CD4-positive, alpha-beta T cell (primary cell): ENCODE measurements at regions not wholly inside any gene's neighbourhood (a gene's known extent, or its start where the extent isn't known, plus 50 kb on each side); places are given as distances from the start of the nearest gene placed in this dataset.

Experiments used
- ATAC-seq: fragments of 200-7000 bp; cut with Tn5 transposase; one replicate; pipeline ENCODE4 v1.10.0; 2022; ENCODE audit warnings: mild to moderate bottlenecking; ENCODE audit not compliant: poor library complexity
- CTCF ChIA-PET: fragments of 350-600 bp; sonication (Branson Sonifier 250); formaldehyde crosslinking; loops from one replicate; lab custom pipeline; 2021; ENCODE audit warnings: antibody characterized with exemption, inconsistent platforms; lab: Charles Lee
- POLR2A ChIA-PET: fragments of 350-600 bp; sonication (Branson Sonifier 250); formaldehyde crosslinking; loops from one replicate; lab custom pipeline; 2021; ENCODE audit warnings: antibody characterized with exemption, inconsistent platforms; lab: Charles Lee
- DNase-seq, 14 experiments: peaks; one replicate each; pipeline ENCODE4 v3.0.0-alpha.2; 2013 to 2020; ENCODE audit warnings: mixed read lengths in 2 of 14
- H3K27ac ChIP-seq, 2 donors: one replicate each; pipeline versions ENCODE4 v1.5.1 to v1.7.0; 2013; ENCODE audit warnings: low read length in 2 of 2, low read depth in 1 of 2, mild to moderate bottlenecking in 1 of 2
- H3K27me3 ChIP-seq, 2 experiments: 1 replicate in 1 of 2; 2 replicates in 1 of 2; pipeline versions ENCODE4 v1.6.1 to v1.7.0; 2013; ENCODE audit warnings: low read length in 2 of 2, control low read depth in 1 of 2, mild to moderate bottlenecking in 1 of 2, moderate library complexity in 1 of 2; ENCODE audit not compliant: insufficient read depth in 2 of 2, control insufficient read depth in 1 of 2
- H3K36me3 ChIP-seq: one replicate; pipeline ENCODE4 v1.6.1; 2013; ENCODE audit warnings: low read length, control low read depth; ENCODE audit not compliant: insufficient read depth
- H3K4me1 ChIP-seq: one replicate; pipeline ENCODE4 v1.6.1; 2013; ENCODE audit warnings: low read length, control low read depth; ENCODE audit not compliant: insufficient read depth
- H3K4me3 ChIP-seq: one replicate; pipeline ENCODE4 v1.5.1; 2013; ENCODE audit warnings: mild to moderate bottlenecking, low read length, moderate library complexity
- H3K9me3 ChIP-seq, 2 experiments: 1 replicate in 1 of 2; 2 replicates in 1 of 2; pipeline versions ENCODE4 v1.6.1 to v1.7.0; 2013; ENCODE audit warnings: low read length in 2 of 2, mild to moderate bottlenecking in 2 of 2, control low read depth in 1 of 2, moderate library complexity in 1 of 2; ENCODE audit not compliant: control insufficient read depth in 1 of 2, insufficient read depth in 1 of 2
- H3K27ac Mint-ChIP-seq: one replicate; pipeline ENCODE4 v1.8.0; 2020; ENCODE audit warnings: mixed read lengths
- H3K27me3 Mint-ChIP-seq: one replicate; pipeline ENCODE4 v1.8.0; 2021; ENCODE audit warnings: mixed read lengths
- H3K36me3 Mint-ChIP-seq: one replicate; pipeline ENCODE4 v1.8.0; 2021; ENCODE audit warnings: low read depth, mixed read lengths
- H3K4me1 Mint-ChIP-seq: one replicate; pipeline ENCODE4 v1.8.0; 2021; ENCODE audit warnings: low read depth, mixed read lengths
- H3K4me3 Mint-ChIP-seq: one replicate; pipeline ENCODE4 v1.8.0; 2020; ENCODE audit warnings: mild to moderate bottlenecking, mixed read lengths
- H3K9me3 Mint-ChIP-seq: one replicate; pipeline ENCODE4 v1.8.0; 2020; ENCODE audit warnings: mixed read lengths
- intact Hi-C, 2 experiments: fragments of 100-400 bp; cut with DNase I in 1 of 2; cut with micrococcal nuclease in 1 of 2; formaldehyde crosslinking; loops; one replicate each; pipeline versions ENCODE4 v1.15.1 to v1.9.0; 2023 to 2025; cut with DNase I, micrococcal nuclease
- TF ChIP-seq, protein P1 (sequence below): fragments of 200-600 bp; IDR thresholded peaks from one replicate; pipeline ENCODE4 v1.8.0; 2022; ENCODE audit warnings: antibody characterized with exemption, mild to moderate bottlenecking

DNA sequence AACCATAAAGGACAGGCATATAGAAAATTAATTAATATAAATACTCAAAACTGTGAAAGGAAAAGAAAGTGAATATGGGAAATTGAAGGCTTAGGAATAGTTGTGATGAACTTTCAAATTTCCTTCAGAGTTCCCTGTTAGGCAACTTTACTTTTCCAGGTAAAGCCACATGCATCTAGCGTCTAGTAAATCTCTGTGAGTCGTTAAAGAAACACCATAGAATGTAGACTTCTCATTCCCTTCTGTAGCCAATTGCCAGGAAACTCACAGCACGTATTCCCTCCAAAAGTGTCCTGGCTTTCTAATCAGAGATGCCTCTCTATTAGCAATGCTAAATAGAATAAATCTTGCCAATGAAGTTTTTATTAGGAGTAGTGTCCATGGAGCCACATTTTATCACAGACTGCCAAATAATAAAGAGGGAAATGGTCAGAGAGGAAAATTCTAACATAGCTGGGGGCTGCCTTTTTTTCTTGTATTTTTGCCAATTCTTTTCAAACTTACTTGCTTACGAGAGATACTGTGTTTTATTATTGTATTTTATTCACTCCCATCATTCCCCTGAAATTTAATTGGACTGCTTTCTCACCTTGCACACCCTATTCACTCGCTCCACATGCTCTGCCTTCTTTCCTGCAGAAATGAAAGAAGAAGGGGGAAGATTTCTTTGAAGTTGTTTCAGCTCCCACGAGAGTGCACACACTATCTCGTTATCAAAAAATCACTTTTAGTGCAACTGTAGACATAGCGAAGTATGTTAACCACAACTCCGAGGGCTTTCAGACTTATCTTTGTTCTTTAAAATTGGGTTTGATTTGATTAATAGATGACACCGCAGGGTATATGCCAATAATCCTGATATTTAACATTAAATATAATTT is 439.0 kb downstream of the CSNK1G3 start:
- intact Hi-C loops = no loop called here
- TF ChIP-seq, protein P1, sequence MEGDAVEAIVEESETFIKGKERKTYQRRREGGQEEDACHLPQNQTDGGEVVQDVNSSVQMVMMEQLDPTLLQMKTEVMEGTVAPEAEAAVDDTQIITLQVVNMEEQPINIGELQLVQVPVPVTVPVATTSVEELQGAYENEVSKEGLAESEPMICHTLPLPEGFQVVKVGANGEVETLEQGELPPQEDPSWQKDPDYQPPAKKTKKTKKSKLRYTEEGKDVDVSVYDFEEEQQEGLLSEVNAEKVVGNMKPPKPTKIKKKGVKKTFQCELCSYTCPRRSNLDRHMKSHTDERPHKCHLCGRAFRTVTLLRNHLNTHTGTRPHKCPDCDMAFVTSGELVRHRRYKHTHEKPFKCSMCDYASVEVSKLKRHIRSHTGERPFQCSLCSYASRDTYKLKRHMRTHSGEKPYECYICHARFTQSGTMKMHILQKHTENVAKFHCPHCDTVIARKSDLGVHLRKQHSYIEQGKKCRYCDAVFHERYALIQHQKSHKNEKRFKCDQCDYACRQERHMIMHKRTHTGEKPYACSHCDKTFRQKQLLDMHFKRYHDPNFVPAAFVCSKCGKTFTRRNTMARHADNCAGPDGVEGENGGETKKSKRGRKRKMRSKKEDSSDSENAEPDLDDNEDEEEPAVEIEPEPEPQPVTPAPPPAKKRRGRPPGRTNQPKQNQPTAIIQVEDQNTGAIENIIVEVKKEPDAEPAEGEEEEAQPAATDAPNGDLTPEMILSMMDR = no peak

DNA sequence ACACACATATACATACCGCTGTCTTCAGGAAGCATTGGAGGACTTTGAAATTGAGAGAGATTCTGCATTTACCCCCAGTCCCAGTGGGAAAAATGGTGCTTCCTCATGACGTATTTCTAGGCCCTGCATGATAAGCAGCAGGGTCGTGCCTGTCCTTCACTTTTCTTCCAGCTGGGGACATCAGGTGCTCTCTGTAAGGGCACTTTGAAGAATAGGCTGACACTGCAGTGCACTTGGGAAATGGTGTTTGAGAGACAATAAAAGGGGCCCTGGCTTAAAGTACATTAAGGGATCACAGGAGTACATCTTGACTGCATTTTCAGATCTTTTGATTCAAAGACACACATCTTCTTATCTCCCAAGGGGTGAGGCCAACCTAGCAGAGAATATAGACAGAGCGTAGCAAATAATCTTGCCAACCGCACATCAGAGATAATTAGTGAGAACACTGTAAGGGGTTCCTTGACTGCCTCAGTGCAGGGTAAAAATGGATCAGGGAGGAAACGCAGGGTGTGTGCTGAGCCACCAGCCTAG is 437.9 kb downstream of the CSNK1G3 start:
- H3K27me3 Mint-ChIP-seq = no peaks in the 10 kb centered on the region
- ChIA-PET CTCF (no interaction called here), POLR2A (no interaction called here)
- intact Hi-C loops = no loop called here
- DNase-seq (no peak), ATAC-seq (no peak)
- H3K9me3 Mint-ChIP-seq = peaks cover 2% of the 10 kb centered on the region
- TF ChIP-seq, protein P1 = no peak
- Histone ChIP-seq H3K27ac (no peak overlapping the region), H3K4me3 (no peak overlapping the region), H3K27me3 (no peaks in the 10 kb centered on the region), H3K4me1 (no peaks in the 10 kb centered on the region), H3K36me3 (no peaks in the 10 kb centered on the region), H3K9me3 (peaks cover 0 to 12% of the 10 kb centered on the region in 2 experiments)
- H3K4me1 Mint-ChIP-seq = no peaks in the 10 kb centered on the region
- no peak overlapping the region for H3K4me3 Mint-ChIP-seq
- H3K36me3 Mint-ChIP-seq = no peaks in the 10 kb centered on the region
- no peak overlapping the region for H3K27ac Mint-ChIP-seq

More for the DNA sequence above, 439.0 kb downstream of the CSNK1G3 start:
- ATAC-seq (no peak), DNase-seq (no peak)
- no peak overlapping the region for H3K4me3 ChIP-seq
- H3K9me3 ChIP-seq = peaks cover 0 to 12% of the 10 kb centered on the region in 2 experiments
- Mint-ChIP-seq H3K27ac (no peak overlapping the region), H3K9me3 (no peaks in the 10 kb centered on the region), H3K4me1 (no peaks in the 10 kb centered on the region), H3K4me3 (no peak overlapping the region), H3K36me3 (no peaks in the 10 kb centered on the region), H3K27me3 (no peaks in the 10 kb centered on the region)
- no peaks in the 10 kb centered on the region for H3K4me1 ChIP-seq
- ChIA-PET POLR2A (no interaction called here), CTCF (no interaction called here)
- no peak overlapping the region for H3K27ac ChIP-seq
- no peaks in the 10 kb centered on the region for H3K36me3 ChIP-seq
- H3K27me3 ChIP-seq = no peaks in the 10 kb centered on the region

DNA sequence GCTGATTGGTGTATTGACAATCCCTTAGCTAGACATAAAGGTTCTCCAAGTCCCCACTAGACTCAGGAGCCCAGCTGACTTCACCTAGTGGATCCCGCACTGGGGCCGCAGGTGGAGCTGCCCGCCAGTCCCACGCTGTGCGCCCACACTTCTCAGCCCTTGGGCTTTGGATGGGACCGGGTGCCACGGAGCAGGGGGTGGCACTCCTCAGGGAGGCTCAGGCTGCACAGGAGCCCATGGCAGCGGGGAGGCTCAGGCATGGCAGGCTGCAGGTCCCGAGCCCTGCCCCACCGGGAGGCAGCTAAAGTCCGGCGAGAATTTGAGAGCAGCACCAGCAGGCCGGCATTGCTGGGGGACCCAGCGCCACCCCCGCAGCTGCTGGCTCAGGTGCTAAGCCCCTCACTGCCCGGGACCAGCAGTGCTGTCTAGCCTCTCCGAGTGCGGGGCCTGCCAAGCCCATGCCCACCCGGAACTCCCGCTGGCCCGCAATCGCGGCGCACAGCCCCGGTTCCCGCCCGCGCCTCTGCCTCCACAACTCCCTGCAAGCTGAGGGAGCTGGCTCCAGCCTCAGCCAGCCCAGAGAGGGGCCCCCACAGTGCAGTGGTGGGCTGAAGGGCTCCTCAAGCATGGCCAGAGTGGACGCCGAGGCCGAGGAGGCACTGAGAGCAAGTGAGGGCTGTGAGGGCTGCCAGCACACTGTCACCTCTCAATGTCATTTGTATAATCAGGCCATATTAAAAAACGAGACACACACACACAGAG is 437.2 kb downstream of the CSNK1G3 start:
- CTCF ChIA-PET = no interaction called here
- ATAC-seq = no peak
- POLR2A ChIA-PET = no interaction called here
- Mint-ChIP-seq H3K9me3 (peaks cover 2% of the 10 kb centered on the region), H3K4me3 (no peak overlapping the region), H3K4me1 (no peaks in the 10 kb centered on the region), H3K36me3 (no peaks in the 10 kb centered on the region), H3K27me3 (no peaks in the 10 kb centered on the region), H3K27ac (no peak overlapping the region)
- TF ChIP-seq, protein P1 = no peak
- peaks cover 0 to 12% of the 10 kb centered on the region in 2 experiments for H3K9me3 ChIP-seq
- no peaks in the 10 kb centered on the region for H3K4me1 ChIP-seq
- H3K27me3 ChIP-seq = no peaks in the 10 kb centered on the region
- H3K36me3 ChIP-seq = no peaks in the 10 kb centered on the region
- intact Hi-C loops = no loop called here
- DNase-seq = no peak
- no peak overlapping the region for H3K27ac ChIP-seq
- H3K4me3 ChIP-seq = no peak overlapping the region
